ENCODE measurements at regions not wholly inside any gene's neighbourhood (a gene's known extent, or its start where the extent isn't known, plus 50 kb on each side); places are given as distances from the start of the nearest gene placed in this dataset.

DNA sequence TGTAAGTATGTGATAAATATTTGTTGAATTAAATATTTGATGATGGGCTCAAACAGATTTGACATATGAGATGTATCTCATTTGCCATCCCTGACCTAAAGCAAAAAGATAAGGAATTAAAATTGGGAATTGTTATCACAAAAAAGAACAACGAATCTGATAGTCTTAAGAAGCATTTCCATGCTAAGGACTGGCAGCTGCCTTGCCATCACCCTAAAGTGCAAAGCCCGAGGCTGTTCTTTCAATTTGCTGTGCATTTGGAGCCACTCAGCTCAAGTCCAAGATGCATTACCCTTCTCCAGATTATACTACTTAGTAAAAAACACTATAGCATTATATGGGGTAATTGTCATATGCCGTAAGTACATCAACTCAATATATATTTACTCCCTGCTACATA lies 618.3 kb upstream of the CLINT1 start:
- TF ChIP-seq EZH2phosphoT487 (conservative IDR thresholded peaks at IDR 0.05; ENCODE audit: low read length), result no peak
- TF ChIP-seq, protein P1, sequence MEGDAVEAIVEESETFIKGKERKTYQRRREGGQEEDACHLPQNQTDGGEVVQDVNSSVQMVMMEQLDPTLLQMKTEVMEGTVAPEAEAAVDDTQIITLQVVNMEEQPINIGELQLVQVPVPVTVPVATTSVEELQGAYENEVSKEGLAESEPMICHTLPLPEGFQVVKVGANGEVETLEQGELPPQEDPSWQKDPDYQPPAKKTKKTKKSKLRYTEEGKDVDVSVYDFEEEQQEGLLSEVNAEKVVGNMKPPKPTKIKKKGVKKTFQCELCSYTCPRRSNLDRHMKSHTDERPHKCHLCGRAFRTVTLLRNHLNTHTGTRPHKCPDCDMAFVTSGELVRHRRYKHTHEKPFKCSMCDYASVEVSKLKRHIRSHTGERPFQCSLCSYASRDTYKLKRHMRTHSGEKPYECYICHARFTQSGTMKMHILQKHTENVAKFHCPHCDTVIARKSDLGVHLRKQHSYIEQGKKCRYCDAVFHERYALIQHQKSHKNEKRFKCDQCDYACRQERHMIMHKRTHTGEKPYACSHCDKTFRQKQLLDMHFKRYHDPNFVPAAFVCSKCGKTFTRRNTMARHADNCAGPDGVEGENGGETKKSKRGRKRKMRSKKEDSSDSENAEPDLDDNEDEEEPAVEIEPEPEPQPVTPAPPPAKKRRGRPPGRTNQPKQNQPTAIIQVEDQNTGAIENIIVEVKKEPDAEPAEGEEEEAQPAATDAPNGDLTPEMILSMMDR (IDR thresholded peaks at IDR 0.05; ENCODE audit: insufficient read depth, low read length, poor library complexity, severe bottlenecking), result no peak

DNA sequence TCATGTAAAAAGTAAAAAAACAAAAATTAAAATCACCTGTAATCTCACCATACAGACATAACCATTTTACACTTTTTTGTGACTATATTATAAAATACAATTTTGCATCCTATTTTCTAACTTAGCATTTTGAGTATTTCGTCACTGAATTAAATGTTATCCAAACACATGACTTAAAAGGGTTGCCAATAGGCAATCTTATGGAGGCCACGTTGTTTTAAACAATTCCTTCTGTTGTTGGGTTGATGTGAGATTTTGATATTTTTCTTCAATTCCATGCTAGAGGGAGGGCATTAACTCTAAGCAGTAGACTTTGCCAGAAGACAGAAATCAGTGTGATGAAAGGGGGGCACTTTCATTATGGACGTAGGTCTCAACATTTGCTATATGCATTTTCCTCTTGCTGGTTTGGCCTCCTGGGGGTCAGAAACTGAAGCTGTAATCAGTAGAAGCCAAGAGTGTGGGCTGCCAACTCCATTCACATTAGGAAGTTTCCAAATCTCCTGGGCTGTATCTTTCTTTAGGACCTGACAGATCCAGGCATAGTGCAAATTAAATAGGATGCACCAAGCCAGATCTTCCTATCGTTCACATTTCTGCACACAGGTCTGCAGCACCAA lies 614.2 kb upstream of the CLINT1 start:
- Histone ChIP-seq H3K4me3 (ENCODE audit: insufficient read depth, low read length, poor library complexity, severe bottlenecking) (no peak overlapping the region), H2AFZ (ENCODE audit: low read depth, low read length, severe bottlenecking) (no peak overlapping the region), H3K4me2 (ENCODE audit: low read depth, low read length, poor library complexity, severe bottlenecking) (no peak overlapping the region), H3K9me3 (ENCODE audit: insufficient read depth, low read length) (no peaks in the 10 kb centered on the region), H3K79me2 (ENCODE audit: insufficient read depth, low read length) (no peaks in the 10 kb centered on the region), H3K36me3 (ENCODE audit: low read length) (no peaks in the 10 kb centered on the region), H3K27me3 (ENCODE audit: low read length) (no peaks in the 10 kb centered on the region), H3K9ac (ENCODE audit: low read length) (no peak overlapping the region), H4K20me1 (ENCODE audit: low read depth, low read length) (no peaks in the 10 kb centered on the region), H3K9me2 (replicated peaks; ENCODE audit: insufficient read depth, low read length) (no peaks in the 10 kb centered on the region), H3F3A (ENCODE audit: insufficient read depth) (no peaks in the 10 kb centered on the region), H3K27ac (ENCODE audit: low read depth, low read length) (no peak overlapping the region)
- TF ChIP-seq EZH2phosphoT487 (conservative IDR thresholded peaks at IDR 0.05; ENCODE audit: low read length), result no peak
- TF ChIP-seq, protein P1 (IDR thresholded peaks at IDR 0.05; ENCODE audit: insufficient read depth, low read length, poor library complexity, severe bottlenecking), result no peak

More for the DNA sequence above, 618.3 kb upstream of the CLINT1 start:
- no peak overlapping the region for H3K4me2 ChIP-seq (ENCODE audit: low read depth, low read length, poor library complexity, severe bottlenecking)
- no peaks in the 10 kb centered on the region for H3K36me3 ChIP-seq (ENCODE audit: low read length)
- H3K9me2 ChIP-seq (replicated peaks; ENCODE audit: insufficient read depth, low read length), result no peaks in the 10 kb centered on the region
- no peak overlapping the region for H3K4me3 ChIP-seq (ENCODE audit: insufficient read depth, low read length, poor library complexity, severe bottlenecking)
- no peaks in the 10 kb centered on the region for H3K27me3 ChIP-seq (ENCODE audit: low read length)
- no peaks in the 10 kb centered on the region for H3K9me3 ChIP-seq (ENCODE audit: insufficient read depth, low read length)
- no peak overlapping the region for H3K9ac ChIP-seq (ENCODE audit: low read length)
- no peak overlapping the region for H3K27ac ChIP-seq (ENCODE audit: low read depth, low read length)
- H3K79me2 ChIP-seq (ENCODE audit: insufficient read depth, low read length), result no peaks in the 10 kb centered on the region
- H3F3A ChIP-seq (ENCODE audit: insufficient read depth), result no peaks in the 10 kb centered on the region
- H4K20me1 ChIP-seq (ENCODE audit: low read depth, low read length), result no peaks in the 10 kb centered on the region
- no peak overlapping the region for H2AFZ ChIP-seq (ENCODE audit: low read depth, low read length, severe bottlenecking)

DNA sequence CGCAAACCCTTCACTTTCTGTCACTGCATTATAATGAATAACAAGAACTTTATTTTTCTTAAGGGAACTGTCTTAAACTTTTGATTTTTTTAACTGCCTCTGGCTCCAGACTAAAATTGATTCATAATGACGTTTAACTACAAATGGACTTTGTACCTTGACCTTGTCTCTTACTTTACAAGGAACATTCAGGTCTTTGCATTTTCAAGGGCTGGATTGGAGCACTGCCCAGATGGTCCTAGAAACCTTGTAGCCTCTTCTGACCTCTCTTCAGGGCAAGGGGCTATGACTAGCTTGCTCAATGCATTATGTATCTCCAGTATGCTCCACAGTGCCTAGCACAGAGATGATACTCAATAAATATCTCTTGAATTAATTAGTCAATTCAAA lies 612.6 kb upstream of the CLINT1 start:
- no peaks in the 10 kb centered on the region for H3F3A ChIP-seq (ENCODE audit: insufficient read depth)
- no peak for TF ChIP-seq EZH2phosphoT487 (conservative IDR thresholded peaks at IDR 0.05; ENCODE audit: low read length)
- TF ChIP-seq, protein P1 (IDR thresholded peaks at IDR 0.05; ENCODE audit: insufficient read depth, low read length, poor library complexity, severe bottlenecking), result no peak
- H3K36me3 ChIP-seq (ENCODE audit: low read length), result no peaks in the 10 kb centered on the region
- no peak overlapping the region for H3K4me3 ChIP-seq (ENCODE audit: insufficient read depth, low read length, poor library complexity, severe bottlenecking)
- H3K9me2 ChIP-seq (replicated peaks; ENCODE audit: insufficient read depth, low read length), result no peaks in the 10 kb centered on the region
- H3K9ac ChIP-seq (ENCODE audit: low read length), result no peak overlapping the region
- H3K27ac ChIP-seq (ENCODE audit: low read depth, low read length), result no peak overlapping the region
- H3K4me2 ChIP-seq (ENCODE audit: low read depth, low read length, poor library complexity, severe bottlenecking), result no peak overlapping the region
- no peak overlapping the region for H2AFZ ChIP-seq (ENCODE audit: low read depth, low read length, severe bottlenecking)
- H3K9me3 ChIP-seq (ENCODE audit: insufficient read depth, low read length), result no peaks in the 10 kb centered on the region
- H3K79me2 ChIP-seq (ENCODE audit: insufficient read depth, low read length), result no peaks in the 10 kb centered on the region
- H3K27me3 ChIP-seq (ENCODE audit: low read length), result no peaks in the 10 kb centered on the region
- no peaks in the 10 kb centered on the region for H4K20me1 ChIP-seq (ENCODE audit: low read depth, low read length)

Measured in SU-DHL-6 (cell line).